SIG-M5 (cell line): ENCODE measurements at regions not wholly inside any gene's neighbourhood (a gene's known extent, or its start where the extent isn't known, plus 50 kb on each side); places are given as distances from the start of the nearest gene placed in this dataset.
A peak's percentile ranks its signal among the peaks of the same experiment; 100 is the strongest.
"Not testable (repeated sequence)": the region's sequence is repeated elsewhere in the genome, so short reads cannot be mapped to it uniquely, and the experiment has no call there.

Experiments used
- DNase-seq: peaks from one replicate; lab custom pipeline; 2025; lab: John Stamatoyannopoulos, UW

DNA sequence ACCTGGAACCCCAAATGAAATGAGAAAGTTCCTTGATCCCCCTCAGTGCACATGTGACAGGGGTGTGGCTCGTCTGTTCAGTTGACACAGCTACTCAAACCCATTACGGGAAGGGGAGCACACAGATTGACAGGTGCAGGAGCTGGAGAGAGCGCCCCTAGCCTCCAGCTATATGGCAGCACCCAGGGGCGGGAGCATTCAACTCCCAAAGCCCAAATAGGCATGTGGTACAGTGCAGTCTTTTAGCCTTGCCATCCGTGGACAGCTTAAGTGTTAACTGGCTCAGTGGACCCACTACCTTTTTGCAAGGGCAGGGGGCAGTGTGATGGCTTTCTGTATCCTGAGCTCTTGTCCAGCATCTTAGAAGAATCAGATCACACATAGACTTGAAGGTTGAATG lies 1374.2 kb upstream of the ALCAM start:
- no peak for DNase-seq

DNA sequence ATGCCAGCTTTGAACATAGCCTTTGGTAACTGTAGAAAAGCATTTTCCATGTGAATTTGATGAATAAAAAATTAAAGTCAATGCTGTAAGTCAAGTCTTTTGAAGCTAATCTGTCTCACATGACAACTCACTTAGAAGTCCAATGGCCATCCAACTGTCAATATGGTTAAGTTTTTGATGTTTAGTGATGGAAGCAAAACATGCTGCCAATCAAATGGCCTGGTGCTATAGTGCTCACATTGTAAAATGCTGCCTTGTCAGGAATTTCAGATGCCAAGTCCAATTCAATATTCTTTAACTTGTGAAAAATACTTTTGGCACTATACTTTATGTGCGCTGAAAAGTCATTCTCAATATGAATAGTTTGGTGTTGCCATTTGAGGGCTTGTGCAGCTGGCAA lies 1361.8 kb upstream of the ALCAM start:
- no peak for DNase-seq

GRCh38 chr3:104005815-104006214 lies 1360.9 kb upstream of the ALCAM start:
- no peak for DNase-seq

DNA sequence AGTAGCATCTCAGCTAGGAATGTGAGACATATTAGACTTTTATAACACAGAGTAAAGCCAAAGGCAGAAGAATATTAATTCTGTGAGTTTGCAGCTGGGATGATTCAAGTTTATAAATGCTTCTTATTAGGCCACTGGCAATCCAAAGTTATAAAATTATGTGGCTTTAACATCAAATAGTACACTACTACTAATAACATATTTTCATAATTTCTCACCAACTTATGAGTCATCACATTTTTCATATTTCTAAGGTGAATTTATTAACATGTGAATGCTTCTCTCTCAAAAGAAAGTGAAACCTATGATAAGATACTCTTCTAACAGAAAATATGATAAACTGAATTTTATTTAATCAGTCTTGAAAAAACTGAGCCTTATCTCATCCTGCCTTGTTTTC lies 1348.2 kb upstream of the ALCAM start:
- no peak for DNase-seq

DNA sequence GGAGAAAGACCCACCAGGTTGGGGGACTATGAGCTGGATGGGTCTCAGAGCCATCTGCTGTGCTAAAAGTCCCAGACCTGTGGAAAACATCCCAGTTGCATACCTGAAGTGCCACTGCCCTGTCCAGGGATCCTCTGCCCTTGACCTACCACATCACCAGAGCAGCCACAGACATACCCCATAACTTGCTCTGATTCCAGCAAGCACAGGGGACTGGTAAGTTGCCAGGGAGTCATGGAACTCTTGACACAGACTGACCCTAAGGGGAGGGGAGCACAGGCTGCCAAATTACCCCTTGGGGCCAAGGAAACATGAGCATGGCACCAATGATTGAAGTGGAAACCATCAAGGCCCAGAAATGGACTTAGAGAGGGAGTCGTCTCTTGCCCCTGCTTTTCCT lies 1335.1 kb upstream of the ALCAM start:
- DNase-seq = no peak

GRCh38 chr3:104032283-104032682 lies 1334.4 kb upstream of the ALCAM start:
- DNase-seq = no peak

- DNase-seq = peak; percentile 59
Measured at GRCh38 chr3:104040896-104041295, 1325.8 kb upstream of the ALCAM start.

DNA sequence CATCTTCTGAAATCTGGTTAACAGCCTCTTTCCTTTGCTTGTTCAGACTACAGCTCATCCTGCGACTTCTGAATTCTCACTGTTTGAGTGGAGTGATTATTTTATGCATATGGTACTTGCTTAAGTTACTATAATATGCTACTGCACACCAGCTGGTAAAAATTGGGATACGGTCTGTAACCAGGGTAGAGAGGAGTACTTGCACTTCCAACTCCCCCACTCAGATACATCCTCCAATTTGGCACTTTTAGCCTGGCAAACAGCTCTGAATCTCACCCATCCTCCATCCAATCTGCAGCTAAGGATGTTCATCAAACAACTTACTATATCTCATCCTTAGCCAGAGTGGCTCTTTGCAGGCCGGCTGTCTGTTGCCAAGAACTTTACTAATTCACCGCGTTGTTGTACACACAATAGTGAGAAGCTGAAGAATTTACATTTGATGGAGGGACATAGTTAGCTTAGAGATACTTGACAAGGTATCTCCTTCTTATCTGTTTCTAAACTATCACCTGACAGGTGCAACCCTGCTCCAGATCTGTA lies 1323.6 kb upstream of the ALCAM start:
- not testable (repeated sequence) for DNase-seq

GRCh38 chr3:104044002-104044401 lies 1322.7 kb upstream of the ALCAM start:
- DNase-seq = no peak

DNA sequence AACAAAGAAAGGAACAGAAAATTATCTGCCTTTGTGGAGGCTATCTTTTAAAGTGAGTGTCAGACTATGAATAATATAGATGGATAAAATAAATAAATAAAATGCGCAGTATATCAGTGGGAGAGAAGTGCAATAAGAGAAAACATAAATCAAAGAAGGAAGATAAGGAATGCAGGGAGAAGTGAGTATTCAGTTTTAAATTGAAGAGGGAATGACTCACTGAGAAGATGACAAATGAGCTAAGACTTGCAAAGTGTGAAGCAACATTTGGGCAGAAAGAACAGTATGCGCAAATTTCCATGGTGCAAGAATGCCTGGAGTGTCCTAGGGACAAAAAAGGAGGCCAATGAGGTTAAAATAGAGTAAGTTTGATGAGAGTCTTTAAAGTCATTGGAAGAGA lies 1300.1 kb upstream of the ALCAM start:
- no peak for DNase-seq

DNA sequence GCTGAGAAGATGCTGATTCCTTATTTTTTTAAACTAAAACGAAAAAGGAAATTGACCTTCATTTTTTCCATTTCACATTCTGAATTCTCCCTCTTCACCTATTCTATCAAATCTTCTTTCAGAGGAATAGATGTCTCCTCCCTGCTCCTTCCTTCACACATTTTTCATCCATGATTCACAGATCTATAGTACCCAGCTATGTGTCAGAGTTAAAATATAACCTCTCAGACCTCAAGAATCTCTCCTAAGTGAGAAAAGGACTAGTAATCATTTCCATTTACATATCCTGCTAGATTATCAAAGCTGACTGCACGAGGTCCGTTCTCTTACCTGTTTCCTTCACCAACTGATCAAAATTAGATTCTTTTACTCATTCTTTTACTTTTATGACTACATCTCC lies 1297.6 kb upstream of the ALCAM start:
- DNase-seq = no peak

DNA sequence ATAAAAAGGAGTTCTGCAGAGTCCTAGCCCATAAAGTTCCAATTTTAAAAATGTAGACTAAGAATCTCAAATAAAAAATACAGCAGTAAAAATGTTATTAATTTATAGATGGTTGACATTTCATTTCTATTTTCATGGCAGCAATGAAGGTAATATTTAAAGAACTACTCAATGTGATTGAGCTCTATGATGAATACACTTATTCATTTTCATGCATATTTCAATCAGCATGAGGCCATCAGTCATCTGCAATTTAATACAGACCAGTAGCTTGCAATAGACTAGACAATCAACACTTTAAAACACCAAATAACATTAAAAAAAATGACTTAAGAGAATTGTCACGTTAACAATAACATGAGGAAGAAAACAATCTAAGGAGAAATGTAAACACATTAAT lies 1295.8 kb upstream of the ALCAM start:
- DNase-seq = no peak

GRCh38 chr3:104080088-104080626 lies 1286.6 kb upstream of the ALCAM start:
- no peak for DNase-seq

DNA sequence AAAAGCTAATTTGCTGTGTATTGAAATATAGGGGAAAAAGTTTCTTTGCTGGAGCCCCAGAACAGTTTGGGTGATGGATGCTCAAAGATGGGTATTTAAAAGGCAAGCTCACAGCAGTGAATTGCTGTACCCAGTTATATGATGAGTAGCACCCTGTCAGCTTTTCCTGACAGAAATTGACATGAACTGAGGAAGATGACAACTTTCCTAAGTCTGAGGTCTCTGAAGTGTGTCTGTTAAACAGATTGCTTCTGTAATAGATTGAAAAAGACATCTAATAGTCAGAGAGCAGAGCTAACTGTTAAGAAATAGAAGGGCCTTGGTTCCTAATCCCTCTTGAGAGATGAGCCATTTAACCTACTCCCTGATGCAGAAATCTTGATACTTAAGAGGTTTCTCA lies 1278.0 kb upstream of the ALCAM start:
- no peak for DNase-seq

DNA sequence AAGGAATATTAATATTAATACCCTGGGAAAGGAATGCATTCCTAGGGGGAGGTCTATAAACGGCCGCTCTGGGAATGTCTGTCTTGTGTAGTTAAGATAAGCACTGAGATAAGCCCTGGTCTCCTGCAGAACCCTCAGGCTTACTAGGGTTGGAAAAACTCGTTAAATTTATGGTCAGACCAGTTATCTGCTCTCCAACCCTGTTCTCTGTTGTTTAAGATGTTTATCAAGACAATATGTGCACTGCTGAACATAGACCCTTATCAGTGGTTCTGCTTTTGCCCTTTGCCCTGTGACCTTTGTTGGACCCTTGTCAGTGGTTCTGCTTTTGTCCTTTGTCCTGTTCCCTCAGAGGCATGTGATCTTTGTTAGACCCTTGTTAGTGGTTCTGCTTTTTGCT lies 1276.7 kb upstream of the ALCAM start:
- DNase-seq = not testable (repeated sequence)

GRCh38 chr3:104101736-104102135 lies 1265.0 kb upstream of the ALCAM start:
- DNase-seq = no peak

- no peak for DNase-seq
Measured at GRCh38 chr3:104102386-104102785, 1264.3 kb upstream of the ALCAM start.

- no peak for DNase-seq
Measured at GRCh38 chr3:104106276-104106675, 1260.4 kb upstream of the ALCAM start.

DNA sequence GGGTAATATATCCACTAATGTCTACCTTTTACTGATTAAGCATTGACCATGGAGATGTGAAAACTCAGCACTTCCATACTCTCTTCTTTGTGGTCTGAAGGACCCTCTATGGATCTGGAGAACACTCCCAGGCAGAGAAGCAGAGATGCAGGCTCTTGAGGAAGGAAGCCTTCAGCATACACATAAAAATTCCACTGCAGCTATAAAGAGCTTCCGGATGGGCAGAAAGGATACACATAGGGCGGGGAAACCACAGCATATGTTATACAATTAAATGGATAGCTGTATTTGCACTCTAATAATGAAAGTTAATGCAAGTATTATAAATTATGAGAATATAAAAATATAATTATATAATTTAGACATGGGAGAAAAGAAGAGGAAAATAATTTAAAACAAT lies 1258.2 kb upstream of the ALCAM start:
- DNase-seq = no peak

DNA sequence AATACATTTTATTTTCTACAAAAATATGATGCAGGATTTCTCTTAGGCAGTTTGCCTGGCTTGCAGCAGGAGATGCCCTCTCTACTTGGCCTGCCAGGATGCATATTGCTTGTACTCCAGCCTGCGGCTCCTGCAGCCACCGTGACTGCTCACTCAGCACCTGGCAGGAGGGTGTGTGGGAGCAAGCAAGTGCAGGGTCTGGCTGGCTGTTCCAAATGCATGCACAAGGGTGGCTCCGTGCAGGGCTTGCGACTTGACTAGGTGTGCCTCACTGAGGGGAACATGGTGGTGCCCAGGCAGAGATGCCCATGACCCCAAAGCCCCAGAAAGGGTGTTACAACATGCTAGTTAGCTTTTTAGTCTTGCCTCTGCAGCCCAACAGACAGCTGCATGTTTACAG lies 1240.2 kb upstream of the ALCAM start:
- no peak for DNase-seq

- DNase-seq = no peak
Measured at GRCh38 chr3:104126864-104127553, 1239.7 kb upstream of the ALCAM start.

- no peak for DNase-seq
Measured at GRCh38 chr3:104127830-104128229, 1238.9 kb upstream of the ALCAM start.

- no peak for DNase-seq
Measured at GRCh38 chr3:104132566-104133403, 1233.9 kb upstream of the ALCAM start.
